AG04449 (cell line): ENCODE measurements at regions not wholly inside any gene's neighbourhood (a gene's known extent, or its start where the extent isn't known, plus 50 kb on each side); places are given as distances from the start of the nearest gene placed in this dataset.

Experiments used
- CTCF ChIA-PET: fragments of 350-600 bp; formaldehyde crosslinking; extraction: SDS; loops from one replicate; lab custom pipeline; 2021; ENCODE audit warnings: antibody characterized with exemption; lab: Yijun Ruan, JAX
- POLR2A ChIA-PET: fragments of 400-600, 350-600 bp; formaldehyde crosslinking; extraction: SDS; loops from one replicate; lab custom pipeline; 2020; ENCODE audit warnings: antibody characterized with exemption, inconsistent platforms; lab: Yijun Ruan, JAX
- DNase-seq: peaks from one replicate; pipeline ENCODE4 v3.0.0-alpha.2; 2010; ENCODE audit warnings: low read depth, low spot score
- H3K4me3 ChIP-seq: 2 replicates; pipeline ENCODE4 v1.5.1; 2011; ENCODE audit warnings: low read depth, mild to moderate bottlenecking, control low read depth, low read length
- CTCF ChIP-seq: IDR thresholded peaks from one replicate; pipeline ENCODE4 v1.5.1; 2011; ENCODE audit warnings: mild to moderate bottlenecking, moderate library complexity, low read length, control low read depth, inconsistent platforms; ENCODE audit not compliant: insufficient read depth; ENCODE audit errors: missing control alignments

GRCh38 chr7:96452146-96452545 is 130.2 kb upstream of the SLC25A13 start:
- no peak for DNase-seq
- no peak overlapping the region for H3K4me3 ChIP-seq
- POLR2A ChIA-PET, result no interaction called here
- no peak for TF ChIP-seq CTCF
- CTCF ChIA-PET, result no interaction called here

GRCh38 chr7:96449094-96449493 is 127.2 kb upstream of the SLC25A13 start:
- CTCF ChIA-PET, result no interaction called here
- POLR2A ChIA-PET, result no interaction called here
- no peak for DNase-seq
- H3K4me3 ChIP-seq, result no peak overlapping the region
- TF ChIP-seq CTCF, result no peak

- DNase-seq, result no peak
- no peak overlapping the region for H3K4me3 ChIP-seq
- CTCF ChIA-PET, result no interaction called here
- no peak for TF ChIP-seq CTCF
- POLR2A ChIA-PET, result no interaction called here
These were observed 125.3 kb upstream of the SLC25A13 start for GRCh38 chr7:96447109-96447645.

GRCh38 chr7:96441436-96442084 is 119.7 kb upstream of the SLC25A13 start:
- CTCF ChIA-PET, result no interaction called here
- DNase-seq, result no peak
- POLR2A ChIA-PET, result no interaction called here
- no peak overlapping the region for H3K4me3 ChIP-seq
- TF ChIP-seq CTCF, result no peak

GRCh38 chr7:96440328-96440727 is 118.4 kb upstream of the SLC25A13 start:
- DNase-seq, result no peak
- no peak for TF ChIP-seq CTCF
- POLR2A ChIA-PET, result no interaction called here
- H3K4me3 ChIP-seq, result no peak overlapping the region
- CTCF ChIA-PET, result no interaction called here

GRCh38 chr7:96436880-96437279 is 115.0 kb upstream of the SLC25A13 start:
- H3K4me3 ChIP-seq, result no peak overlapping the region
- TF ChIP-seq CTCF, result no peak
- POLR2A ChIA-PET, result no interaction called here
- DNase-seq, result no peak
- CTCF ChIA-PET, result no interaction called here
